H1 (cell line): ENCODE measurements at regions not wholly inside any gene's neighbourhood (a gene's known extent, or its start where the extent isn't known, plus 50 kb on each side); places are given as distances from the start of the nearest gene placed in this dataset.

Source experiments
- CTCF ChIA-PET: fragments of 300-600 bp; sonication (Branson Sonifier 250); formaldehyde crosslinking; loops from one replicate; lab custom pipeline; 2021; ENCODE audit not compliant: partially characterized antibody; lab: Charles Lee
- POLR2A ChIA-PET: fragments of 300-600 bp; sonication (Branson Sonifier 250); formaldehyde crosslinking; loops from one replicate; lab custom pipeline; 2021; ENCODE audit warnings: inconsistent platforms; ENCODE audit not compliant: partially characterized antibody; lab: Charles Lee
- DNase-seq, 2 experiments: peaks; one replicate each; pipeline versions ENCODE4 v3.0.0 to v3.0.0-alpha.2; 2010 to 2022; ENCODE audit warnings: low spot score in 2 of 2, low read depth in 1 of 2, mixed read lengths in 1 of 2
- FAIRE-seq: peaks from 2 replicates; lab custom pipeline; 2011; peaks lifted over from hg19 to GRCh38; lab: Jason Lieb, UNC
- H2AFZ ChIP-seq: 2 replicates; pipeline ENCODE4 v1.8.1; 2012; ENCODE audit warnings: low read length, inconsistent platforms
- H2AK5ac ChIP-seq: 2 replicates; pipeline ENCODE4 v1.6.1; 2013; ENCODE audit warnings: low read depth, low read length
- H2BK120ac ChIP-seq: replicated peaks from 2 replicates; pipeline ENCODE3; 2013; ENCODE audit warnings: low read depth, low read length, inconsistent platforms
- H2BK12ac ChIP-seq: 2 replicates; pipeline ENCODE4 v1.6.1; 2013; ENCODE audit warnings: low read depth, low read length
- H2BK15ac ChIP-seq: 2 replicates; pipeline ENCODE4 v1.6.1; 2013; ENCODE audit warnings: low read length
- H2BK20ac ChIP-seq: 2 replicates; pipeline ENCODE4 v1.6.1; 2013; ENCODE audit warnings: low read length
- H2BK5ac ChIP-seq: 2 replicates; pipeline ENCODE4 v1.6.1; 2013; ENCODE audit warnings: low read depth, low read length
- H3K14ac ChIP-seq: 2 replicates; pipeline ENCODE4 v1.6.1; 2013; ENCODE audit warnings: inconsistent platforms; ENCODE audit not compliant: insufficient read length
- H3K18ac ChIP-seq: 2 replicates; pipeline ENCODE4 v1.6.1; 2013; ENCODE audit warnings: low read length; ENCODE audit errors: extremely low read depth
- H3K23ac ChIP-seq: 2 replicates; pipeline ENCODE4 v1.6.1; 2013; ENCODE audit warnings: inconsistent platforms; ENCODE audit not compliant: insufficient read length
- H3K23me2 ChIP-seq: 2 replicates; pipeline ENCODE4 v1.6.1; 2013; ENCODE audit warnings: low read depth, low read length
- H3K27ac ChIP-seq: 2 replicates; pipeline ENCODE4 v1.6.1; 2011; ENCODE audit warnings: low read depth, low read length, inconsistent platforms
- H3K27me3 ChIP-seq, 4 experiments: replicated peaks in 1 of 4; 1 replicate in 1 of 4; 2 replicates in 3 of 4; pipeline versions ENCODE4 v1.6.1 to v1.8.1; 2011 to 2013; ENCODE audit warnings: low read length in 3 of 4, mild to moderate bottlenecking in 3 of 4, inconsistent platforms in 2 of 4, mixed read lengths in 2 of 4, moderate library complexity in 1 of 4; ENCODE audit not compliant: control insufficient read depth in 3 of 4, insufficient read depth in 3 of 4; ENCODE audit errors: extremely low read depth in 1 of 4
- H3K36me3 ChIP-seq, 4 experiments: 2 replicates each; pipeline versions ENCODE4 v1.6.1 to v1.8.1; 2011 to 2013; ENCODE audit warnings: mild to moderate bottlenecking in 4 of 4, low read length in 3 of 4, moderate library complexity in 2 of 4, control low read depth in 1 of 4, inconsistent platforms in 1 of 4; ENCODE audit not compliant: insufficient read depth in 4 of 4, control insufficient read depth in 2 of 4
- H3K4ac ChIP-seq: replicated peaks from 2 replicates; pipeline ENCODE3; 2013; ENCODE audit warnings: low read length, low read depth, mixed read lengths, inconsistent platforms; ENCODE audit not compliant: insufficient read length
- H3K4me1 ChIP-seq, 4 experiments: replicated peaks in 1 of 4; 1 replicate in 1 of 4; 2 replicates in 3 of 4; pipeline versions ENCODE4 v1.6.1 to v1.8.1; 2011 to 2013; ENCODE audit warnings: low read length in 3 of 4, inconsistent platforms in 2 of 4, mixed read lengths in 1 of 4; ENCODE audit not compliant: insufficient read depth in 4 of 4, control insufficient read depth in 3 of 4
- H3K4me2 ChIP-seq, 2 experiments: 2 replicates each; pipeline versions ENCODE4 v1.6.1 to v1.8.1; 2011 to 2013; ENCODE audit warnings: low read depth in 2 of 2, low read length in 2 of 2, control low read depth in 1 of 2, inconsistent platforms in 1 of 2, mild to moderate bottlenecking in 1 of 2; ENCODE audit not compliant: insufficient read depth in 1 of 2
- H3K4me3 ChIP-seq, 4 experiments: fragments of 200-600, 300-600 bp in 1 of 4; sonication (generic), shearing (Covaris generic), sonication (Bioruptor Twin) in 1 of 4; 2 replicates each; pipeline versions ENCODE4 v1.5.1 to v1.8.1; 2011 to 2016; ENCODE audit warnings: low read length in 4 of 4, low read depth in 3 of 4, control low read depth in 2 of 4, inconsistent platforms in 2 of 4, mild to moderate bottlenecking in 2 of 4, mixed read lengths in 1 of 4, moderate library complexity in 1 of 4; ENCODE audit not compliant: insufficient read depth in 2 of 4; ENCODE audit errors: extremely low read depth in 1 of 4
- H3K56ac ChIP-seq: replicated peaks from 2 replicates; pipeline ENCODE3; 2013; ENCODE audit warnings: low read depth, mild to moderate bottlenecking, mixed read lengths, low read length, inconsistent platforms; ENCODE audit not compliant: insufficient read length
- H3K79me1 ChIP-seq: 2 replicates; pipeline ENCODE4 v1.6.1; 2013; ENCODE audit warnings: low read depth, low read length, control low read depth
- H3K79me2 ChIP-seq, 2 experiments: 2 replicates each; pipeline versions ENCODE4 v1.6.1 to v1.8.1; 2012 to 2013; ENCODE audit warnings: low read length in 2 of 2, mild to moderate bottlenecking in 2 of 2, inconsistent platforms in 1 of 2; ENCODE audit not compliant: insufficient read depth in 2 of 2, control insufficient read depth in 1 of 2
- H3K9ac ChIP-seq, 4 experiments: replicated peaks in 1 of 4; 1 replicate in 1 of 4; 2 replicates in 3 of 4; pipeline versions ENCODE4 v1.6.1 to v1.8.1; 2011 to 2013; ENCODE audit warnings: low read depth in 3 of 4, low read length in 3 of 4, control low read depth in 2 of 4, mild to moderate bottlenecking in 2 of 4, moderate library complexity in 2 of 4, inconsistent platforms in 1 of 4; ENCODE audit errors: extremely low read depth in 1 of 4
- H3K9me3 ChIP-seq, 2 experiments: 2 replicates each; pipeline versions ENCODE4 v1.6.1 to v1.8.1; 2012 to 2013; ENCODE audit warnings: mild to moderate bottlenecking in 2 of 2, moderate library complexity in 2 of 2, control low read depth in 1 of 2, inconsistent platforms in 1 of 2, low read depth in 1 of 2, low read length in 1 of 2, mixed read lengths in 1 of 2; ENCODE audit not compliant: insufficient read depth in 2 of 2
- H4K20me1 ChIP-seq, 2 experiments: replicated peaks in 1 of 2; 2 replicates each; pipeline versions ENCODE3 to v1.8.1; 2011 to 2013; ENCODE audit warnings: inconsistent platforms in 2 of 2, low read length in 2 of 2, mild to moderate bottlenecking in 1 of 2; ENCODE audit not compliant: insufficient read depth in 2 of 2, control insufficient read depth in 1 of 2
- H4K5ac ChIP-seq: 2 replicates; pipeline ENCODE4 v1.6.1; 2013; ENCODE audit warnings: low read length, low read depth, mixed read lengths, inconsistent platforms; ENCODE audit not compliant: insufficient read length
- H4K8ac ChIP-seq: 2 replicates; pipeline ENCODE4 v1.8.0; 2013; ENCODE audit warnings: mild to moderate bottlenecking, moderate library complexity, low read length, inconsistent platforms; ENCODE audit not compliant: insufficient read depth; ENCODE audit errors: extremely low read depth
- H4K91ac ChIP-seq: replicated peaks from 2 replicates; pipeline ENCODE3; 2013; ENCODE audit warnings: low read length, mixed read lengths, inconsistent platforms; ENCODE audit not compliant: insufficient read length
- BCL11A ChIP-seq, 2 experiments: IDR thresholded peaks; one replicate each; pipeline ENCODE4 v1.6.1; 2011; ENCODE audit warnings: low read depth in 2 of 2, low read length in 2 of 2, mild to moderate bottlenecking in 2 of 2
- CHD1 ChIP-seq: IDR thresholded peaks from 2 replicates; pipeline ENCODE4 v1.6.1; 2012; ENCODE audit warnings: low read depth, low read length, improper control_type of control experiment
- FOSL1 ChIP-seq: IDR thresholded peaks from 2 replicates; pipeline ENCODE4 v1.6.1; 2011; ENCODE audit warnings: mild to moderate bottlenecking, low read depth, low read length, moderate library complexity; ENCODE audit not compliant: insufficient read depth
- HDAC6 ChIP-seq: IDR thresholded peaks from one replicate; pipeline ENCODE4 v1.7.1; 2012; ENCODE audit warnings: low read depth, mild to moderate bottlenecking, inconsistent platforms, low read length, moderate library complexity
- KDM5A ChIP-seq: fragments of 200-600 bp; IDR thresholded peaks from 2 replicates; pipeline ENCODE4 v1.7.1; 2012; ENCODE audit warnings: mild to moderate bottlenecking, low read length, inconsistent platforms, mixed read lengths
- MAFK ChIP-seq: IDR thresholded peaks from 2 replicates; pipeline ENCODE4 v1.6.1; 2012; ENCODE audit warnings: low read depth, mild to moderate bottlenecking, improper control_type of control experiment, low read length
- NANOG ChIP-seq: IDR thresholded peaks from 2 replicates; pipeline ENCODE4 v1.6.1; 2011; ENCODE audit warnings: low read length, low read depth, mild to moderate bottlenecking, inconsistent platforms; ENCODE audit not compliant: insufficient read depth, poor library complexity, severe bottlenecking
- PHF8 ChIP-seq: fragments of 200-600 bp; sonication (generic); conservative IDR thresholded peaks from 2 replicates; pipeline ENCODE4 v1.7.1; 2012; ENCODE audit warnings: low read depth, mild to moderate bottlenecking, inconsistent platforms, low read length, moderate library complexity
- POLR2A ChIP-seq, 2 experiments: IDR thresholded peaks; 1 replicate in 1 of 2; 2 replicates in 1 of 2; pipeline ENCODE4 v1.6.1; 2011; ENCODE audit warnings: low read depth in 2 of 2, low read length in 2 of 2, mild to moderate bottlenecking in 2 of 2; ENCODE audit errors: control extremely low read depth in 1 of 2
- SIRT6 ChIP-seq: IDR thresholded peaks from one replicate; pipeline ENCODE4 v1.7.1; 2012; ENCODE audit warnings: low read length, inconsistent platforms
- SP1 ChIP-seq: IDR thresholded peaks from 2 replicates; pipeline ENCODE4 v1.6.1; 2011; ENCODE audit warnings: low read depth, low read length
- TAF7 ChIP-seq: optimal IDR thresholded peaks from 2 replicates; pipeline ENCODE3; 2011; ENCODE audit warnings: low read depth, mild to moderate bottlenecking, inconsistent platforms, low read length, moderate library complexity, borderline replicate concordance
- TEAD4 ChIP-seq: IDR thresholded peaks from 2 replicates; pipeline ENCODE4 v1.6.1; 2012; ENCODE audit warnings: low read depth, low read length, inconsistent platforms, mixed read lengths
- ZNF274 ChIP-seq: IDR thresholded peaks from 2 replicates; pipeline ENCODE4 v1.7.0; 2012; ENCODE audit warnings: low read length, borderline replicate concordance; ENCODE audit errors: extremely low read depth
- WGBS, 2 experiments: shearing (Covaris generic) in 1 of 2; methylation state at CpG; one replicate each; pipeline versions ENCODE4 v1.1.6 to v1.1.7; 2013 to 2015; ENCODE audit warnings: low lambda C conversion rate in 2 of 2, mixed read lengths in 2 of 2, inconsistent platforms in 1 of 2, low coverage in 1 of 2, missing lambda C conversion rate in 1 of 2; ENCODE audit not compliant: insufficient replicate concordance in 2 of 2, insufficient coverage in 1 of 2, insufficient read length in 1 of 2; ENCODE audit errors: extremely low coverage in 1 of 2, missing lambda C conversion rate in 1 of 2; 5-methylcytosine and 5-hydroxymethylcytosine counted together
- TF ChIP-seq, protein P1 (sequence below): IDR thresholded peaks from 2 replicates; pipeline ENCODE4 v1.6.1; 2012; ENCODE audit warnings: inconsistent platforms

- Histone ChIP-seq H3K56ac (no peak overlapping the region), H2BK20ac (no peak overlapping the region), H2AFZ (no peak overlapping the region), H2BK12ac (no peak overlapping the region), H3K4ac (no peak overlapping the region), H2BK15ac (no peak overlapping the region), H3K23ac (no peak overlapping the region), H3K4me1 (no peaks in the 10 kb centered on the region; a peak in 1 of 7 replicates), H3K36me3 (no peaks in the 10 kb centered on the region), H2BK5ac (no peak overlapping the region), H3K27me3 (no peaks in the 10 kb centered on the region), H3K9ac (no peak overlapping the region), H3K4me2 (no peak overlapping the region), H4K5ac (no peak overlapping the region), H3K14ac (no peak overlapping the region), H4K91ac (no peak overlapping the region), H2AK5ac (no peak overlapping the region), H3K18ac (no peak overlapping the region), H3K27ac (no peak overlapping the region), H2BK120ac (no peak overlapping the region), H4K20me1 (no peaks in the 10 kb centered on the region), H3K23me2 (no peaks in the 10 kb centered on the region), H4K8ac (no peak overlapping the region), H3K79me1 (no peaks in the 10 kb centered on the region), H3K9me3 (no peaks in the 10 kb centered on the region), H3K4me3 (no peak overlapping the region), H3K79me2 (no peaks in the 10 kb centered on the region)
- DNase-seq (no peak), FAIRE-seq (no peak)
- ChIA-PET CTCF (interaction anchor here (0.8 to 1.0 kb wide), 2 partner anchors 92 to 166 kb away, joined by 3 read pairs; no protein-coding TSS in a partner anchor), POLR2A (no interaction called here)
- WGBS, 2 experiments = 88% methylated on average over 2 of the region's 2 CpGs; no CpG with 5 or more reads in 1 of the 2 experiments
- no peak for TF ChIP-seq POLR2A (IDR thresholded peaks at IDR 0.05; ENCODE audit: control extremely low read depth in 1 of 2, low read depth in 2 of 2, low read length in 2 of 2)
- no peak for TF ChIP-seq SIRT6
- no peak for TF ChIP-seq MAFK
- no peak for TF ChIP-seq KDM5A
- no peak for TF ChIP-seq TAF7
- TF ChIP-seq NANOG = no peak
- no peak for TF ChIP-seq BCL11A (IDR thresholded peaks at IDR 0.05; ENCODE audit: low read depth in 2 of 2, low read length in 2 of 2)
- no peak for TF ChIP-seq TEAD4
- no peak for TF ChIP-seq HDAC6
- no peak for TF ChIP-seq FOSL1
- TF ChIP-seq SP1 = no peak
- no peak for TF ChIP-seq PHF8
- TF ChIP-seq, protein P1, sequence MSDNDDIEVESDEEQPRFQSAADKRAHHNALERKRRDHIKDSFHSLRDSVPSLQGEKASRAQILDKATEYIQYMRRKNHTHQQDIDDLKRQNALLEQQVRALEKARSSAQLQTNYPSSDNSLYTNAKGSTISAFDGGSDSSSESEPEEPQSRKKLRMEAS = no peak
- TF ChIP-seq ZNF274 = no peak
- TF ChIP-seq CHD1 = no peak
Measured at GRCh38 chr7:121517591-121517990, 121.5 kb upstream of the FAM3C start.
